Left colon (tissue), 2 donors: ENCODE measurements at regions not wholly inside any gene's neighbourhood (a gene's known extent, or its start where the extent isn't known, plus 50 kb on each side); places are given as distances from the start of the nearest gene placed in this dataset.
"Not testable (repeated sequence)": the region's sequence is repeated elsewhere in the genome, so short reads cannot be mapped to it uniquely, and the experiment has no call there.

Experiments used
- ATAC-seq: fragments of 200-7000 bp; cut with Tn5 transposase; one replicate; pipeline ENCODE4 v1.9.1; 2020; ENCODE audit warnings: mild to moderate bottlenecking, moderate library complexity
- DNase-seq, 2 donors: peaks; one replicate each; pipeline ENCODE4 v3.0.0-alpha.2; 2020
- intact Hi-C, 2 donors: fragments of 100-400 bp; cut with DNase I in 1 of 2; cut with micrococcal nuclease in 1 of 2; formaldehyde crosslinking; loops; one replicate each; pipeline versions ENCODE4 v1.11.2 to v1.14.0; 2022; cut with DNase I, micrococcal nuclease
- donor health status: DM: no; HTN: no; CAD: no.
- donor health status: DM: yes; HTN: yes; CAD: no.

DNA sequence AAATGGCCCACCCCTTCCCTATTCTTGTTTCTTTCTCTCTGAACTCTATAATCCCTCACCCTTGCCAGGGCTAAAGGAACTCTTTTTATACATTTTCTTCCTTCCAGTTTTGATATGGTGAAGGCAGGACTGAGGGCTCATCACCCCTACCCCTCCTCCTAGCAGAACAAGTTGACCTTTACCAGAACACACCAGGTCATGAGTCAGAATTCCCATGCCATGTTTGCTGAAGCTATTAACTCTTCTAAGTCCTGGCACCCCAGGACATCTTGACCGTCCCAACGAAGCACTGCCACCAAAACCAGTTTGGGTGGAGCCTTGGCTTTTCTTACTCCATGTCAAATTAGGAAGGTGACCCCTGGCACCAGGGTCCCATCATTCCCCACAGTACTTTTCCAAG lies 57.5 kb upstream of the DYNLT3 start:
- ATAC-seq = no peak
- intact Hi-C loops = no loop called here
- no peak for DNase-seq

DNA sequence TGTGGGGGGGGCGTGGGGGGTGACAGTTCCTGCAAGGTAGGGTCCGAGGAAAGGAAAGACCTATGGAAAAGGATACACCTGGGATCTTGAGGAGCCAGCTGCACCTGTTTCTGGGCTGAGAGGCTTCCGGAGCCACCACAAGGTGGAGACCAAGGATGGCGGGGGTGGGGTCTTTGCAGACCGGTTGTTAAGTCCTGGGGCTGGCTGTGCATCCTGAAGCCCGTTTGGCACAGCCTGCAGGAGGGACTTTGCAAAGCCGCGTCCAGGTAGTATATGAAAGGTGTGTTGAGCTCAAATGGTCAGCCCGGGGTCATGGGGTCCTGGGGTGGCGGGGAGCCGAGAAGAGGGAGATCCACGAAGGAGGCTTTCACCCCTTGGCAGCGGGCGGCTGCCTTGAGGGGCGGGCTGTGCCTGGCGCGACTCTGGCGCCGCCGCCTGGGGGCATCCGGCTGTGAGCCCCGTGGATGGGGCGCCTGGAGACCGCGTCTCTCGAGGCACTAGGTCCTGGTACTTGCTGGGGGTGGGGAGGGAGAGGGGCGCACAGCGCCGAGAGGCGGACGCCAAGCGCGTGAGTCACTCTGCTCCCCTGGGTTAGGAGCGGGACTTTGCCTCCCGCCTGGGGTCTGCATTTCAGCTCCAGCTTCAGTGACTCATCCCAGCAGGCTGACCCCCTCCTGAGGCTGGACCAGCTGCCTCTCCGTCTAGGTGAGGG lies 58.2 kb upstream of the DYNLT3 start:
- peak in 1 of 2 donors; percentile 5 for DNase-seq
- intact Hi-C loops = no loop called here
- ATAC-seq = peak; percentile 26

DNA sequence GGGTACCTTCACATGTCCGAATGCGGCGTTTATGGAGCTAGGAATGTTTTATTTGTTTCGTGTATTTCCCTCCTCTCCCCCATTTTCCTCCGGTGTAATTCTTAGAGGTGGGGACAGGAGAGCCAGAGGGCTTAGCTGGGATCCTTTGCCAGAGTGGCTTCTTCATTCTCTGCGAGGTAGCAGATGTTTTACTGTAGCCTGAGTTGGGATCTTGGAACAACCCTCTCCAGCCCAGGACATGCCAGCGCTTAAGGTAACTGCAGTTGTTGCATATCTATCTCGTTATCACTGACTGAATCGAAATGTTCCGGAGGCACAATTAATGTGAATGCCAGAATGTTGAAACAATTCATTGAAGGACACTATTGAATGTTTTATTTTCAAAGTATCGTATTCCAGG lies 59.0 kb upstream of the DYNLT3 start:
- no peak for ATAC-seq
- DNase-seq = no peak
- intact Hi-C loops = no loop called here

DNA sequence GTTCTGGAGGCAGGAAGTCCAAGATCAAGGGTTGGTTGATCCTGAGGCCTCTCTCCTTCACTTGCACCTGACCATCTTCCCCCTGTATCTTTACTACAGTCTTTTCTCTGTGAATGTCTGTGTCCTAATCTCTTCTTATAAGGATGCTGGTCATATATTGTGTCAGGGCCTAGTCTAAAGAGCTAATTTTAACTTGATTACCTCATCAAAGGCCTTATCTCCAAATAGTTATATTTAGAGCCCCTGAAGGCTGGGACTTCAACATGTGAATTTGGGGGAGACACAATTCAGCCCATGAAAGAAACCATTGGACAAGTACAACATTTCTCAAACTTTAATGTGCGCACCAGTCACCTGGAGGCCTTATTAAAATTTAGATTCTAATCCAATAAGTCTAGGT lies 62.8 kb upstream of the DYNLT3 start:
- DNase-seq = no peak
- no peak for ATAC-seq
- intact Hi-C loops = no loop called here

DNA sequence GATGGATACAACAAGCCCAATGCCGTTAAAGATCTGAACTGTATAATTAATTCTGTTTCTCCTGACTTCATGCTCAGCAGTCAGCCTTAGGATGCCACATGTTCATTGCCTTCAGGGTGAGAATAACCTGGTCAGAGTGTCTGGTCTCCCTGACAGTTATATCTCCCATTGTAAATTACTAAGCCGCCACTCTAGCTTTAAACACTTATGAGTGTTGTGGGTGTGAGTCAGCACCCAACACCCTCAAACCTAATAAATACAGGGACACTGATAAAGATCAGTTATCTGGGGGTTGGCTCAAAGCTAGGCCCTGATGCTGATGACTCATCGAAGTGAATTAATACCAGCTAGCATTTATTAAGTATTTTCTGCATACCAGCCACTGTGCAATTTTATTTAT lies 64.9 kb upstream of the DYNLT3 start:
- ATAC-seq (no peak), DNase-seq (no peak)
- intact Hi-C loops = no loop called here

DNA sequence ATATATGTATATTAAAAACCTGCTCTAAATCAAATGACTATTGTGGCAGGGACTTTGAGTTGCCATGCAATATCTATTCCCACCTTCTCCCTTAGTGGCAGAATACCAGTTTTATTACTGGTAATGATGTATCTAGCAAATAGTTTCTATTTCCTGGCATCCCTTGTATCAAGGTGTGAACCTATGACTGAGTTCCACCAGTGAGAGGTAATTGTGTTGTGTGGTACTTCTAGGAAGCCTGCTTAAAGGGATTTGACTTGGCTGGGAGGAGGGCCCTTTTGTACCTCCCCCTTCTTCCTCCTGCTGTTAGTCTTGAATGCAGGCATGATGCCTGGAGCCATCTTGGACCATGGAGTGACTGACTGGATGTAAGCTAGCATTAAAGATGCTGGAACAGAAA lies 65.4 kb upstream of the DYNLT3 start:
- ATAC-seq (no peak), DNase-seq (no peak)
- intact Hi-C loops = no loop called here

GRCh38 chrX:37918168-37918567 lies 70.8 kb upstream of the DYNLT3 start:
- no peak for ATAC-seq
- DNase-seq = no peak
- intact Hi-C loops = no loop called here

GRCh38 chrX:37918703-37919102 lies 71.3 kb upstream of the DYNLT3 start:
- ATAC-seq (no peak), DNase-seq (no peak)
- intact Hi-C loops = no loop called here

GRCh38 chrX:37921758-37922157 lies 74.4 kb upstream of the DYNLT3 start:
- ATAC-seq = no peak
- intact Hi-C loops = loop anchor here in 1 of 2 donors (10.0 kb wide), 1 partner anchor 233 kb away; no protein-coding TSS in a partner anchor
- no peak for DNase-seq

GRCh38 chrX:37922928-37923327 lies 75.6 kb upstream of the DYNLT3 start:
- ATAC-seq (peak; percentile 82), DNase-seq (peak; percentile 38 to 49)
- intact Hi-C loops = loop anchor here in 1 of 2 donors (10.0 kb wide), 1 partner anchor 232 kb away; no protein-coding TSS in a partner anchor

- not testable (repeated sequence) for DNase-seq, ATAC-seq
- intact Hi-C loops = loop anchor here in 1 of 2 donors (10.0 kb wide), 1 partner anchor 229 kb away; no protein-coding TSS in a partner anchor
Measured at GRCh38 chrX:37925761-37926160, 78.4 kb upstream of the DYNLT3 start.

DNA sequence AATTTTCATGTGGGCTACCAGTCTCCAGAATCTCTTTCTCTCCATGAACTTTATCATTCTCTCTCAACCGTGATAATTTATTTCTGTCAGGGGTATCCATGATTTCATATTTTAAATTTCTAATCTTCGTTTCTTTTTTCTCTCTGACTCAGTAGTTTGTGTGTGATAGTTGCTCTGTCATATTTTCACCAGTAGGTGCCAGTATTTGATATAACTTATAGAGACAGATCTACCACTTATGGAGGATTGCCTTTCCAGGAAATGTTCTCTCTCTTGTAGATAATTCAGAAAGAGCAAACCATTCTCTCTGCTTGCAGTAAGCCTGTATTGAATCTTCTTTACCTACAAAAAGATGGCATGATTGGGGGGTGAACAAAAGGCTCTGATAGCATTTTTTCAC lies 79.3 kb upstream of the DYNLT3 start:
- ATAC-seq = peak; percentile 81
- DNase-seq = no peak
- intact Hi-C loops = loop anchor here in 1 of 2 donors (10.0 kb wide), 1 partner anchor 228 kb away; no protein-coding TSS in a partner anchor

- ATAC-seq = no peak
Measured at GRCh38 chrX:37942170-37942569, 64.2 kb upstream of the SYTL5 start.

GRCh38 chrX:37943554-37944344 lies 62.6 kb upstream of the SYTL5 start:
- DNase-seq = no peak
- intact Hi-C loops = no loop called here
- no peak for ATAC-seq

More at GRCh38 chrX:37942170-37942569, 64.2 kb upstream of the SYTL5 start:
- intact Hi-C loops = no loop called here
- DNase-seq = no peak

DNA sequence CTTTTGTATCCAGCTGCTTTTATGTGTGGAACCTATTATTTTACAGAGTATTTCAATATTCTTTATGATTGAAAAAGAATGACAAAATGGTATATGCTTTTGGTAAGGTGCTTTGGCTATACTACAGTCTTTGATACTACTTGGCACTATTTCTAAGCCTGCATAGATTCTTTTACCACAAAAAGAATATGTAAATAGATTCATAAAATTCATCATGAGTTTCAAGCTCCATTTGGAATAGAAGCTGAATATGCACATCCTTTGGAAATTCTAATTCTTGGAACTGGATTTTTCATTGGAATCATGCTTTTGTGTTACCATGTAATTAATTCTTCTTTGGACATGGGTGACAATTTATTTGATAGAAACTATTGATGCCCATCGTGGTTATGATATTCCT lies 60.2 kb upstream of the SYTL5 start:
- DNase-seq = no peak
- no peak for ATAC-seq
- intact Hi-C loops = no loop called here

DNA sequence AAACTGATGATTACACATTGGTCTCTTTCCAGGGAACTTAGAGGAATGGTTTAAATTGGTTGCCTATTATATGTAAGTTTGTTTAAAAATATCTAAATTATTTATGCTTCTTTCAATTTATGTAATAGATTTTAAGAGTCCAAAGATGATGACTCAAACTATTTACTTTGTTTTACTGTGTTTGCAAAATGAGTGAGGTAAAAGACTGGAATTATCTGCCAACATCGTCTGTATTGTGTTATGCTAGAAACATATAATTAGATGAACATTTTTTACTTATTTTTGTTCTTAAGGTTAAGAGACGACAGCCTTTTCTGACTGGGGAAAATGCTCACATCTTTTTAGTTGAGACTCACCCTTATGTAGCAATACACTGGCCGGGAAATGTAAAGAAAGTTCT lies 51.1 kb upstream of the SYTL5 start:
- DNase-seq (no peak), ATAC-seq (no peak)
- intact Hi-C loops = no loop called here

DNA sequence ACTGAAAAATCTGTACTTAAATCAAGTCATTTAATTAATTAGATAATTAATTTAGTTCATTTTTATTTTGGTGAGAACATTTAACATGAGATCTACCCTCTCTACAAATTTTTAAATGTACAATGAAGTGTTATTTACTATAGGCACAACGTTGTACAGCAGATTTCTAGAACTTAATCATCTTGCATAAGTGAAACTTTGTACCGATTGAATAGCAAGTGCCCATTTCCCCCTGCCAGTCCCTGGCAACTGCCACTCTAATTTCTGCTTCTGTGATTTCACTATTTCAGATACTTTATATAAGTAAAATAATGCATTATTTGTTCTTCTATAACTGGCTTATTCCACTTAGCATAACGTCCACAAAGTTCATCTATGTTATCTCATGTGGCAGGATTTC lies 50.1 kb upstream of the SYTL5 start:
- DNase-seq (no peak), ATAC-seq (no peak)
- intact Hi-C loops = no loop called here
